HL-60 (cell line): ENCODE measurements at regions not wholly inside any gene's neighbourhood (a gene's known extent, or its start where the extent isn't known, plus 50 kb on each side); places are given as distances from the start of the nearest gene placed in this dataset.

Experiments
- DNase-seq, 2 experiments: peaks; one replicate each; pipeline ENCODE4 v3.0.0-alpha.2; 2010 to 2020; ENCODE audit warnings: low read depth in 1 of 2, low spot score in 1 of 2
- H3K27ac ChIP-seq: fragments of 250-450 bp; sonication (Bioruptor Pico); replicated peaks from 2 replicates; pipeline ENCODE4 v1.5.1; 2020; ENCODE audit warnings: mild to moderate bottlenecking, moderate library complexity
- H3K27me3 ChIP-seq: fragments of 250-450 bp; sonication (Bioruptor Pico); 2 replicates; pipeline ENCODE4 v1.5.1; 2021; ENCODE audit warnings: mild to moderate bottlenecking, moderate library complexity; ENCODE audit not compliant: insufficient read depth, poor library complexity, severe bottlenecking
- H3K4me3 ChIP-seq: replicated peaks from 2 replicates; pipeline ENCODE4 v1.5.1; 2011; ENCODE audit warnings: mild to moderate bottlenecking, control low read depth, low read length; ENCODE audit not compliant: insufficient read depth
- GABPA ChIP-seq: IDR thresholded peaks from 2 replicates; pipeline ENCODE4 v1.6.1; 2012; ENCODE audit warnings: low read depth
- POLR2AphosphoS5 ChIP-seq: IDR thresholded peaks from 2 replicates; pipeline ENCODE4 v1.6.1; 2012; ENCODE audit warnings: low read depth
- SPI1 ChIP-seq: IDR thresholded peaks from 2 replicates; pipeline ENCODE4 v1.6.1; 2012; ENCODE audit warnings: low read depth, mild to moderate bottlenecking, borderline replicate concordance
- TF ChIP-seq, protein P1 (sequence below): IDR thresholded peaks from 2 replicates; pipeline ENCODE4 v1.6.1; 2012; ENCODE audit warnings: low read depth; ENCODE audit not compliant: insufficient replicate concordance
- TF ChIP-seq, protein P2 (sequence below): IDR thresholded peaks from one replicate; pipeline ENCODE4 v1.5.1; 2011; ENCODE audit warnings: low read length, control low read depth, inconsistent platforms; ENCODE audit not compliant: insufficient read depth

DNA sequence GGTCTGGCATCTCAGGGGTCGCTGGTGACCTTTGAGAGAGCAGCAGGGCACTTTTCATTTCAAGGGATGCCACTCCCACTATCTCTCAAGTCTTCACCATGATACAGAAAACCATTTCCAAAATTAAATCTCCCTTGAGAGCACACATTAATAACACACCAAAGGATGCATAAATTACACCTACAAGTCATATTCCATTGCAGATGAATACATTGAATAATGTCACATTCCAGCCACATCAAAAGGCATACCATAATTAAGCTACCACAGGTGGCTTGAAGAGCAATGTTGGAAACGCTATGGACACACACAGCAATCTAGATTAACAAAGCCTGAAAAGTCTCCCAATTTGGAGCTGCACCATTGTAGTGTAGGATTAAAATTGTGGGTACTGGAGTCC is 353.3 kb upstream of the ZMIZ1 start:
- TF ChIP-seq, protein P1, sequence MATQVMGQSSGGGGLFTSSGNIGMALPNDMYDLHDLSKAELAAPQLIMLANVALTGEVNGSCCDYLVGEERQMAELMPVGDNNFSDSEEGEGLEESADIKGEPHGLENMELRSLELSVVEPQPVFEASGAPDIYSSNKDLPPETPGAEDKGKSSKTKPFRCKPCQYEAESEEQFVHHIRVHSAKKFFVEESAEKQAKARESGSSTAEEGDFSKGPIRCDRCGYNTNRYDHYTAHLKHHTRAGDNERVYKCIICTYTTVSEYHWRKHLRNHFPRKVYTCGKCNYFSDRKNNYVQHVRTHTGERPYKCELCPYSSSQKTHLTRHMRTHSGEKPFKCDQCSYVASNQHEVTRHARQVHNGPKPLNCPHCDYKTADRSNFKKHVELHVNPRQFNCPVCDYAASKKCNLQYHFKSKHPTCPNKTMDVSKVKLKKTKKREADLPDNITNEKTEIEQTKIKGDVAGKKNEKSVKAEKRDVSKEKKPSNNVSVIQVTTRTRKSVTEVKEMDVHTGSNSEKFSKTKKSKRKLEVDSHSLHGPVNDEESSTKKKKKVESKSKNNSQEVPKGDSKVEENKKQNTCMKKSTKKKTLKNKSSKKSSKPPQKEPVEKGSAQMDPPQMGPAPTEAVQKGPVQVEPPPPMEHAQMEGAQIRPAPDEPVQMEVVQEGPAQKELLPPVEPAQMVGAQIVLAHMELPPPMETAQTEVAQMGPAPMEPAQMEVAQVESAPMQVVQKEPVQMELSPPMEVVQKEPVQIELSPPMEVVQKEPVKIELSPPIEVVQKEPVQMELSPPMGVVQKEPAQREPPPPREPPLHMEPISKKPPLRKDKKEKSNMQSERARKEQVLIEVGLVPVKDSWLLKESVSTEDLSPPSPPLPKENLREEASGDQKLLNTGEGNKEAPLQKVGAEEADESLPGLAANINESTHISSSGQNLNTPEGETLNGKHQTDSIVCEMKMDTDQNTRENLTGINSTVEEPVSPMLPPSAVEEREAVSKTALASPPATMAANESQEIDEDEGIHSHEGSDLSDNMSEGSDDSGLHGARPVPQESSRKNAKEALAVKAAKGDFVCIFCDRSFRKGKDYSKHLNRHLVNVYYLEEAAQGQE, result no peak
- TF ChIP-seq, protein P2, sequence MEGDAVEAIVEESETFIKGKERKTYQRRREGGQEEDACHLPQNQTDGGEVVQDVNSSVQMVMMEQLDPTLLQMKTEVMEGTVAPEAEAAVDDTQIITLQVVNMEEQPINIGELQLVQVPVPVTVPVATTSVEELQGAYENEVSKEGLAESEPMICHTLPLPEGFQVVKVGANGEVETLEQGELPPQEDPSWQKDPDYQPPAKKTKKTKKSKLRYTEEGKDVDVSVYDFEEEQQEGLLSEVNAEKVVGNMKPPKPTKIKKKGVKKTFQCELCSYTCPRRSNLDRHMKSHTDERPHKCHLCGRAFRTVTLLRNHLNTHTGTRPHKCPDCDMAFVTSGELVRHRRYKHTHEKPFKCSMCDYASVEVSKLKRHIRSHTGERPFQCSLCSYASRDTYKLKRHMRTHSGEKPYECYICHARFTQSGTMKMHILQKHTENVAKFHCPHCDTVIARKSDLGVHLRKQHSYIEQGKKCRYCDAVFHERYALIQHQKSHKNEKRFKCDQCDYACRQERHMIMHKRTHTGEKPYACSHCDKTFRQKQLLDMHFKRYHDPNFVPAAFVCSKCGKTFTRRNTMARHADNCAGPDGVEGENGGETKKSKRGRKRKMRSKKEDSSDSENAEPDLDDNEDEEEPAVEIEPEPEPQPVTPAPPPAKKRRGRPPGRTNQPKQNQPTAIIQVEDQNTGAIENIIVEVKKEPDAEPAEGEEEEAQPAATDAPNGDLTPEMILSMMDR, result no peak
- no peak for TF ChIP-seq GABPA
- no peak for TF ChIP-seq SPI1
- TF ChIP-seq POLR2AphosphoS5, result no peak
- Histone ChIP-seq H3K27me3 (no peaks in the 10 kb centered on the region), H3K27ac (no peak overlapping the region), H3K4me3 (no peak overlapping the region)
- no peak for DNase-seq

DNA sequence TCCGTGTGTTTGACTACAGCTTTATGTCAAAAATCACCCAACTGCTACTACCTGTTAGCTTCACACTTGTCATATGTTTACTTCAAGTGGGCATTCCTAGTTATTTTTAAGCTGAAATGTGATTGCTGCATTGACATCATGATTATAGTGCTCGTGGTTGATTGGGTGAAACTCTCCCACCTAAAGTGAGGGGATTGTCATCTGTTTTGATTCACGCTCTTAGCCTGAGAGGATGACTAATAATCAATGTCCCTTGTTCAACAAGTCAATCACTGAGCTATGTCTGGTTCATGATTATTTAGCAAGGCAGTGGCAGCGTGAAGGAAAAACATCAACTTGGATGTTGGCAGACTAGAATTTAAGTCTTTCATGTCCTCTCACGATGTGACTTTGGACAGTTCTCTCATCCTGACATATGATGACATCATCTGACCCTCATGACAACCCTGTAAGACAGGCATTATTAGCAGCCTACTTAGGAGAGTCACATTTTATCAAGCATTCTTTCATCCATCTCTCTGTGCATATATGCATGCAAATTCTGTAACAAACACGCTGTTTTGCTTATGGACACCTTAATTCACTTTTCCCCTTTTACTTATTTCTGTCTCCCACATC is 352.6 kb upstream of the ZMIZ1 start:
- Histone ChIP-seq H3K27me3 (no peaks in the 10 kb centered on the region), H3K4me3 (no peak overlapping the region), H3K27ac (no peak overlapping the region)
- DNase-seq, result no peak
- TF ChIP-seq, protein P1, result no peak
- TF ChIP-seq GABPA, result no peak
- TF ChIP-seq SPI1, result no peak
- TF ChIP-seq, protein P2, result no peak
- TF ChIP-seq POLR2AphosphoS5, result no peak

DNA sequence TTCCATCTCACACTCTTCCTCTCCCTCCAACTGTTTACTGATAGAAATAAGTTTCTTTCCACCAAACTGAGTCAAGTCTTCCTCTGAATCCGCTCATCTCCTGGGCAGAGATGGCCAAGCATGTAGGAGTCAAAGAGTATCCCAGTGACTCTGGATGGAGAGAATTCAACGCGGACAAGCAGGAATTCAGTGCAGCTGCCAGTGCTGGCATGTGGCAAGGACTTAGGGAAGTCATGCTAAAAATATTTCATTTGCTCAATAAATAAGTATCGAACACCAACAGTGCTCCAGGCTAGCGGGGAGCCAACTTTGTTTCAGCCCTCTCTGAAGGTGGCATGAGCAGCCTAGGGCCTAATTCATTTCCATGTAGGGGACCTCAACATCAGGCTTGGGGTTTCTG is 351.6 kb upstream of the ZMIZ1 start:
- Histone ChIP-seq H3K27me3 (no peaks in the 10 kb centered on the region), H3K27ac (no peak overlapping the region), H3K4me3 (no peak overlapping the region)
- TF ChIP-seq GABPA (no peak), SPI1 (no peak), POLR2AphosphoS5 (no peak)
- TF ChIP-seq, protein P1, result no peak
- TF ChIP-seq, protein P2, result no peak
- DNase-seq, result no peak
